Effector memory CD8-positive, alpha-beta T cell (primary cell): ENCODE measurements at regions not wholly inside any gene's neighbourhood (a gene's known extent, or its start where the extent isn't known, plus 50 kb on each side); places are given as distances from the start of the nearest gene placed in this dataset.

Source experiments
- ATAC-seq: fragments of 150-1000 bp; cut with Tn5 transposase; replicated peaks from 2 replicates; pipeline ENCODE4 v1.10.0; 2021; ENCODE audit warnings: mild to moderate bottlenecking, moderate library complexity
- DNase-seq, 3 experiments: peaks; one replicate each; pipeline ENCODE4 v3.0.0; 2021
- H3K27ac Mint-ChIP-seq, 2 donors: one replicate each; pipeline ENCODE4 v1.8.0; 2022; ENCODE audit warnings: mild to moderate bottlenecking in 2 of 2, mixed read lengths in 2 of 2, moderate library complexity in 2 of 2
- H3K27me3 Mint-ChIP-seq, 2 donors: one replicate each; pipeline ENCODE4 v1.8.0; 2022; ENCODE audit warnings: mixed read lengths in 2 of 2
- H3K36me3 Mint-ChIP-seq: one replicate; pipeline ENCODE4 v1.8.0; 2022; ENCODE audit warnings: mild to moderate bottlenecking, moderate library complexity, mixed read lengths; ENCODE audit not compliant: insufficient read depth
- H3K4me1 Mint-ChIP-seq, 2 donors: one replicate each; pipeline ENCODE4 v1.8.0; 2022; ENCODE audit warnings: low read depth in 2 of 2, mixed read lengths in 2 of 2
- H3K4me3 Mint-ChIP-seq, 2 donors: one replicate each; pipeline ENCODE4 v1.8.0; 2022; ENCODE audit warnings: mild to moderate bottlenecking in 2 of 2, mixed read lengths in 2 of 2, moderate library complexity in 2 of 2
- H3K9me3 Mint-ChIP-seq, 2 donors: one replicate each; pipeline ENCODE4 v1.8.0; 2022; ENCODE audit warnings: mixed read lengths in 2 of 2

GRCh38 chr15:81475471-81475870 lies 101.5 kb upstream of the TMC3 start:
- H3K4me3 Mint-ChIP-seq: no peak overlapping the region

GRCh38 chr15:81473946-81474345 lies 99.9 kb upstream of the TMC3 start:
- ATAC-seq (no peak), DNase-seq (no peak)
- no peaks in the 10 kb centered on the region for H3K36me3 Mint-ChIP-seq
- no peaks in the 10 kb centered on the region for H3K9me3 Mint-ChIP-seq
- no peak overlapping the region for H3K4me3 Mint-ChIP-seq
- no peaks in the 10 kb centered on the region for H3K4me1 Mint-ChIP-seq
- H3K27me3 Mint-ChIP-seq: peaks cover 49 to 60% of the 10 kb centered on the region in 2 donors
- no peak overlapping the region for H3K27ac Mint-ChIP-seq

More at GRCh38 chr15:81475471-81475870, 101.5 kb upstream of the TMC3 start:
- Mint-ChIP-seq H3K27me3 (peaks cover 34 to 54% of the 10 kb centered on the region in 2 donors), H3K4me1 (no peaks in the 10 kb centered on the region), H3K36me3 (no peaks in the 10 kb centered on the region), H3K27ac (no peak overlapping the region), H3K9me3 (no peaks in the 10 kb centered on the region)
- ATAC-seq: no peak
- DNase-seq: no peak

DNA sequence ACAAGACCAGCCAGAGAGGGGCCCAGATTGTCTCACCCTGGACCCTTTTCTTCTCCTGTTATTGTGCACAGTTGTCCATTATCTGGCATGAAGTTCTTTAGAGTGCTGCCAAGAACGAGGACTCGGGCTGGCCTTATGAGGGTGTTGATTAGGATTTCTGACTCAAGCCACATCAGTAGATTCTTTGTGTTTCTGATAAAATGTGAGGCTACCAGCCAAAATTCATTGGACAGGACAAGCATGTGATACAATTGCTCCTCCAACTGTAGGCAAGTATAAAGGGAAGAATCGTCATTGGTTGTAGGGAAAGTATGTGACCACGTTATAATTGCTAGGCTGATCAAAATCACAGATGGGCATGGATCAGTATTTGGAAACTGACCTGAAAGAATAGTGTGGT lies 99.2 kb upstream of the TMC3 start:
- ATAC-seq (no peak), DNase-seq (no peak)
- Mint-ChIP-seq H3K4me3 (no peak overlapping the region), H3K4me1 (no peaks in the 10 kb centered on the region), H3K27me3 (peaks cover 54 to 56% of the 10 kb centered on the region in 2 donors), H3K27ac (no peak overlapping the region), H3K9me3 (no peaks in the 10 kb centered on the region), H3K36me3 (no peaks in the 10 kb centered on the region)

- Mint-ChIP-seq H3K27me3 (peaks cover 65 to 70% of the 10 kb centered on the region in 2 donors), H3K36me3 (no peaks in the 10 kb centered on the region), H3K4me1 (no peaks in the 10 kb centered on the region), H3K9me3 (peaks cover 0 to 2% of the 10 kb centered on the region in 2 donors), H3K4me3 (no peak overlapping the region), H3K27ac (no peak overlapping the region)
- ATAC-seq (no peak), DNase-seq (no peak)
These were observed 97.1 kb upstream of the TMC3 start for GRCh38 chr15:81471151-81471550.

DNA sequence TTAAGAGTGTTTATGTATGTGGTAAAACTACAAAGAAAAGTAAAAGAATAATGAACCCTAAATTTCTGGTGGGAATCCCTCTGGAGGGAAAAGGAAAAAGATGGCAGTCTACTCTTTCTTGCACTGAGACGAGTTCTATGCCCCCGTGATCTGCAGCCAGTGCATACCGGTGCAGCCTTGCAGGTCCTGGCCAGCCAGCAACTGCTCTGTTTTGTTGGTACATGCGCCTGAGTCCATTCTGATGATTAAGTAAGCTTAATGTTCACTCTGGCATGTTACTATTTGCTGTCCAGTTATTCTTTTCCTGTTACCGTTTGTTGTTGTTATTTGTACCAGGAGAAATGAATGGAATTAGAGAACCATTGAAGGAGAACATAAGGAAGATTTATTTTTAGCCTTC lies 95.1 kb upstream of the TMC3 start:
- H3K27ac Mint-ChIP-seq: no peak overlapping the region
- H3K9me3 Mint-ChIP-seq: peaks cover 7% of the 10 kb centered on the region in 2 donors
- H3K4me3 Mint-ChIP-seq: no peak overlapping the region
- no peaks in the 10 kb centered on the region for H3K4me1 Mint-ChIP-seq
- ATAC-seq: no peak
- H3K36me3 Mint-ChIP-seq: no peaks in the 10 kb centered on the region
- DNase-seq: no peak
- H3K27me3 Mint-ChIP-seq: peaks cover 74 to 83% of the 10 kb centered on the region in 2 donors

- Mint-ChIP-seq H3K27me3 (peaks cover 70 to 77% of the 10 kb centered on the region in 2 donors), H3K4me1 (no peaks in the 10 kb centered on the region), H3K9me3 (peaks cover 7 to 20% of the 10 kb centered on the region in 2 donors), H3K36me3 (no peaks in the 10 kb centered on the region), H3K27ac (no peak overlapping the region), H3K4me3 (no peak overlapping the region)
- no peak for DNase-seq
- no peak for ATAC-seq
These were observed 92.7 kb upstream of the TMC3 start for GRCh38 chr15:81466741-81467140.

DNA sequence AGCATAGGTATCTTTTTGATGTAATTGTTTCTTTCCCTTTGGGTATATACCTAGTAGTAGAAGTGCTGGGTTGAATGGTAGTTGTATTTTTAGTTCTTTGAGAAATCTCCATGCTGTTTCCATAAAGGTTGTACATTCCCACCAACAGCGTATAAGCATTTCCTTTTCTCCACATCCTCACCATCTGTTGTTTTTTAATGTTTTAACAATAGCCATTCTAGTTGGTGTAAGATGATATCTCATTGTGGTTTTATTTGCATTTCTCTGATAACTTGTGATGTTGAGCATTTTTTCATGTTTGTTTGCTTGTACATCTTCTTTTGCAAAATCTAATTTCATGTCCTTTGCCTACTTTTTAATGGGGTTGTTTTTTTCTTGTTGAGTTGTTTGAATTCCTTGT lies 80.0 kb upstream of the TMC3 start:
- ATAC-seq (no peak), DNase-seq (no peak)
- H3K4me1 Mint-ChIP-seq: peaks cover 2 to 4% of the 10 kb centered on the region in 2 donors
- H3K27ac Mint-ChIP-seq: no peak overlapping the region
- H3K36me3 Mint-ChIP-seq: no peaks in the 10 kb centered on the region
- H3K4me3 Mint-ChIP-seq: no peak overlapping the region
- H3K27me3 Mint-ChIP-seq: peaks cover 25 to 47% of the 10 kb centered on the region in 2 donors
- no peaks in the 10 kb centered on the region for H3K9me3 Mint-ChIP-seq

GRCh38 chr15:81450721-81451120 lies 76.7 kb upstream of the TMC3 start:
- Mint-ChIP-seq H3K27ac (no peak overlapping the region), H3K4me1 (no peaks in the 10 kb centered on the region), H3K9me3 (no peaks in the 10 kb centered on the region), H3K4me3 (no peak overlapping the region), H3K27me3 (peaks cover 22 to 37% of the 10 kb centered on the region in 2 donors), H3K36me3 (no peaks in the 10 kb centered on the region)
- ATAC-seq (no peak), DNase-seq (no peak)

GRCh38 chr15:81449836-81450474 lies 75.9 kb upstream of the TMC3 start:
- Mint-ChIP-seq H3K4me3 (no peak overlapping the region), H3K27ac (no peak overlapping the region), H3K9me3 (no peaks in the 10 kb centered on the region), H3K36me3 (no peaks in the 10 kb centered on the region), H3K4me1 (no peaks in the 10 kb centered on the region), H3K27me3 (peaks cover 20 to 37% of the 10 kb centered on the region in 2 donors)
- DNase-seq: no peak
- no peak for ATAC-seq

- no peaks in the 10 kb centered on the region for H3K9me3 Mint-ChIP-seq
- ATAC-seq (no peak), DNase-seq (no peak)
- H3K36me3 Mint-ChIP-seq: no peaks in the 10 kb centered on the region
- H3K4me3 Mint-ChIP-seq: no peak overlapping the region
- peaks cover 44 to 56% of the 10 kb centered on the region in 2 donors for H3K27me3 Mint-ChIP-seq
- H3K4me1 Mint-ChIP-seq: no peaks in the 10 kb centered on the region
- H3K27ac Mint-ChIP-seq: no peak overlapping the region
These were observed 69.2 kb upstream of the TMC3 start for GRCh38 chr15:81443040-81443820.

- Mint-ChIP-seq H3K36me3 (no peaks in the 10 kb centered on the region), H3K27me3 (peaks cover 48 to 60% of the 10 kb centered on the region in 2 donors)
These were observed 68.4 kb upstream of the TMC3 start for GRCh38 chr15:81442454-81442853.

DNA sequence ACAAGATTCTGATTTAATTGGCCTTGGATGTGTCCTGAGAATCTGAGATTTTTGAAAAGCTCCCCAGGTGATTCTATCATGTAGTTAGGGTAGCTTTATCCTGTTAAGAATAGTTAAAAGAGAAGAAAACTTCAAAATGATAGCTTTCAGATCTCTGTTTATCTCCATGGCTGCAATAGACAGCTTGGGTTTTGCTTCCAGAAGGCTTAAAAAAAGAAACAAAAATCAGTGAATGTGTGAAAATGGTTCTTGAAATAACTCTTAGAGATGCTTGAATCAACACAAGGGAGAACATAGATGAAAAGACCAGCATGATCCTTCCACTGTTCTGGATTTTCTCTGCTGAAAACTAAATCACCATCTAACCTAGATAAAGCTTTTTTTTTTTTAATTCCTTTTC lies 60.8 kb upstream of the TMC3 start:
- no peak for ATAC-seq
- no peak for DNase-seq
- Mint-ChIP-seq H3K4me1 (no peaks in the 10 kb centered on the region), H3K27me3 (peaks cover 68 to 71% of the 10 kb centered on the region in 2 donors), H3K36me3 (no peaks in the 10 kb centered on the region), H3K27ac (no peak overlapping the region), H3K4me3 (no peak overlapping the region), H3K9me3 (peaks cover 0 to 2% of the 10 kb centered on the region in 2 donors)

More at GRCh38 chr15:81442454-81442853, 68.4 kb upstream of the TMC3 start:
- Mint-ChIP-seq H3K9me3 (no peaks in the 10 kb centered on the region), H3K4me1 (no peaks in the 10 kb centered on the region), H3K27ac (no peak overlapping the region), H3K4me3 (no peak overlapping the region)
- DNase-seq (no peak), ATAC-seq (no peak)

DNA sequence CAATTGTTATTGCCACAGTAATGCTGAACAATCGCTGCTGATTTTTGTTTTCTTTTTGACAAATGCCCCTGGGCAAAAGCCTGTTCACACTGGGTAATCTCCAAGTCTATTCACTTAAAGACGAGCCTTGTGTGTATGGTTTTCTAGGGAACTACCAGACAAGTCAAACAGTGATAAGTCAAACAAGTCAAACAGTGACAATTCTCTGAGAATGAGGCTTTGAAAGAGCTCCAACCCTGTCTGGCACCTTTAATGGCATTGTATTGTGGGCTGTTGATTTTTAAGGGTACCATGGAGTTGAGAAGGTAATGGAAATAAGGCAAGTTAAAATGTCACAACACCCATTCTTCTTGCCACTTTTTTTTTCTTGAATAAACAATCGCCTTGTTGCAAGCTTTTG lies 59.4 kb upstream of the TMC3 start:
- ATAC-seq (no peak), DNase-seq (no peak)
- Mint-ChIP-seq H3K27me3 (peaks cover 71 to 77% of the 10 kb centered on the region in 2 donors), H3K9me3 (peaks cover 0 to 2% of the 10 kb centered on the region in 2 donors), H3K4me1 (no peaks in the 10 kb centered on the region), H3K4me3 (no peak overlapping the region), H3K36me3 (no peaks in the 10 kb centered on the region), H3K27ac (no peak overlapping the region)

- Mint-ChIP-seq H3K36me3 (no peaks in the 10 kb centered on the region), H3K9me3 (peaks cover 0 to 2% of the 10 kb centered on the region in 2 donors), H3K27me3 (peaks cover 64 to 68% of the 10 kb centered on the region in 2 donors), H3K27ac (no peak overlapping the region), H3K4me3 (no peak overlapping the region), H3K4me1 (no peaks in the 10 kb centered on the region)
- DNase-seq (no peak), ATAC-seq (no peak)
These were observed 58.2 kb upstream of the TMC3 start for GRCh38 chr15:81432179-81432578.
